ENCODE measurements at regions not wholly inside any gene's neighbourhood (a gene's known extent, or its start where the extent isn't known, plus 50 kb on each side); places are given as distances from the start of the nearest gene placed in this dataset.
A peak's percentile ranks its signal among the peaks of the same experiment; 100 is the strongest.
"Not testable (repeated sequence)": the region's sequence is repeated elsewhere in the genome, so short reads cannot be mapped to it uniquely, and the experiment has no call there.

DNA sequence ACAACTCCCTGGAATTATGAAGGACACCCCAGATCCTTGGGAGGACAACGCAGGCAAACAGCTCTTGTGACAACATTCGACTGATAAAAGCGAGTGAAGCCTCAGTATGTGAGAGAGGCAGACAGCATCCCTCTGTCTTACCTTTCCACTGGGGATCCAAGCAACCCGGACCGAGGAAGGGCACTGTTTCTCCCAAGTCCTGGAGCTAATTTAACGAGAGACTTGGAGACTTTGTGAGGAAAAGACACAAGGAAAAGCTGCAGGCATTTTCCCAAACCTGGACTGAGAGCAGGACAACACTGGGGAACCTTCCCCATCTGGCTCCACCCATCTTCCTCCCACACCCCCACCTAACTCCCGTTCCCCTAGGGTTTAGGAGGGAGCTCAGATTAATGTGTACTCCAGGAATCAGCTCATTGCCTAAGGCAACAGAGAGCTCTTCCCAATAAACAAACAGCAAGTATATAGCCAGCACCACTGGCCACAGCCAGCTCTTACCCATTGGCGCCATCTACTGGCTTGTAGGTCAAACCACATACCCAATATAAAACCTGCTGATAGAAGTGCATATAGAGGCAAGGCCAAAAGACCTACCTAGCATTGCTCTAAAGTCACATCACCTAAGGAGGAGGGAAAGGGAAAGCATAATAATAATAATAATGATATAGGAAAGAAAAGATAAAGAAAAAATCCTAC, 76.7 kb upstream of the NEK3 start:
- TF ChIP-seq, protein P1, sequence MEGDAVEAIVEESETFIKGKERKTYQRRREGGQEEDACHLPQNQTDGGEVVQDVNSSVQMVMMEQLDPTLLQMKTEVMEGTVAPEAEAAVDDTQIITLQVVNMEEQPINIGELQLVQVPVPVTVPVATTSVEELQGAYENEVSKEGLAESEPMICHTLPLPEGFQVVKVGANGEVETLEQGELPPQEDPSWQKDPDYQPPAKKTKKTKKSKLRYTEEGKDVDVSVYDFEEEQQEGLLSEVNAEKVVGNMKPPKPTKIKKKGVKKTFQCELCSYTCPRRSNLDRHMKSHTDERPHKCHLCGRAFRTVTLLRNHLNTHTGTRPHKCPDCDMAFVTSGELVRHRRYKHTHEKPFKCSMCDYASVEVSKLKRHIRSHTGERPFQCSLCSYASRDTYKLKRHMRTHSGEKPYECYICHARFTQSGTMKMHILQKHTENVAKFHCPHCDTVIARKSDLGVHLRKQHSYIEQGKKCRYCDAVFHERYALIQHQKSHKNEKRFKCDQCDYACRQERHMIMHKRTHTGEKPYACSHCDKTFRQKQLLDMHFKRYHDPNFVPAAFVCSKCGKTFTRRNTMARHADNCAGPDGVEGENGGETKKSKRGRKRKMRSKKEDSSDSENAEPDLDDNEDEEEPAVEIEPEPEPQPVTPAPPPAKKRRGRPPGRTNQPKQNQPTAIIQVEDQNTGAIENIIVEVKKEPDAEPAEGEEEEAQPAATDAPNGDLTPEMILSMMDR (IDR thresholded peaks at IDR 0.05), result peak; percentile 83
- TF ChIP-seq ZFX (IDR thresholded peaks at IDR 0.05; ENCODE audit: borderline replicate concordance), result not testable (repeated sequence)

Measured in 22Rv1 (cell line).